T-helper 1 cell treated with Interleukin-12 subunit alpha and Interleukin-12 subunit beta and Interleukin-4 antibody, amounts not matched to agents 30 μg/mL and 1 μg/mL, for 36 hours (primary cell): ENCODE measurements at regions not wholly inside any gene's neighbourhood (a gene's known extent, or its start where the extent isn't known, plus 50 kb on each side); places are given as distances from the start of the nearest gene placed in this dataset.
"Not testable (repeated sequence)": the region's sequence is repeated elsewhere in the genome, so short reads cannot be mapped to it uniquely, and the experiment has no call there.

ENCODE experiments used
- H3K27ac Mint-ChIP-seq: one replicate; pipeline ENCODE4 v1.8.0; 2021; ENCODE audit warnings: mild to moderate bottlenecking, mixed read lengths
- H3K27me3 Mint-ChIP-seq: one replicate; pipeline ENCODE4 v1.8.0; 2021; ENCODE audit warnings: low read depth, mixed read lengths
- H3K36me3 Mint-ChIP-seq: one replicate; pipeline ENCODE4 v1.8.0; 2021; ENCODE audit warnings: low read depth, mixed read lengths
- H3K4me1 Mint-ChIP-seq: one replicate; pipeline ENCODE4 v1.8.0; 2021; ENCODE audit warnings: low read depth, mixed read lengths
- H3K4me3 Mint-ChIP-seq: one replicate; pipeline ENCODE4 v1.8.0; 2021; ENCODE audit warnings: mild to moderate bottlenecking, moderate library complexity, mixed read lengths
- H3K9me3 Mint-ChIP-seq: one replicate; pipeline ENCODE4 v1.8.0; 2021; ENCODE audit warnings: mixed read lengths

DNA sequence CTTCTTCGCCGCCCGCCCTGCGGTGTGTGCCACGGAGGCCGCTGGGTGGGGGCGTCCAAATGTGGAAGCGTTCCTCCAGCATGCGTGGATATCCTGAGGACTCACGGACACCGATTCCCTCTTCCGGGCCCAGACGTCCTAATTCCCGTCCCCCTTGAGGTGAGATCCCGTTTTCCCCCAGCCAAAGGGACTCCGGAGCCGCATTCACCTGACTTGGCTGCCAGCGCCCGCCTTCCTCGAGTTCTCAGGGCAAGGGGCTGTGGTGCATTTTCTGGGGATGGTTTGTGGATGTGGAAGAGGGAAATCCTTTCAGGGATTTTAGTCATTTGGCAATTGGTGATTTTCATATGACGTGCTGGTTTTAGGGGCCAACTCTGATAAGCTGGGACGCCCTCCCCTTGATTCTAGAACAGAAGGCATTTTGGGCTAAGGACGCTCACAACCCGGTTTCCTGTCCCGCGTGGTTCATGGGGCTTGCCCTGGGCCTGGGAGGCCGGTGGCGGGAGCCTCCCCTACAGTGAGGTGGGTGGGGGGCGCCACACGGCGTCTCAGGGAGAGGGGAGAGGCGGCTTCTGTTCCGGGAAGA is 165.4 kb downstream of the ACTR3B start:
- Mint-ChIP-seq H3K27ac (no peak overlapping the region), H3K4me3 (no peak overlapping the region), H3K9me3 (peaks cover 9% of the 10 kb centered on the region), H3K4me1 (no peaks in the 10 kb centered on the region), H3K36me3 (no peaks in the 10 kb centered on the region), H3K27me3 (peaks cover 31% of the 10 kb centered on the region)

DNA sequence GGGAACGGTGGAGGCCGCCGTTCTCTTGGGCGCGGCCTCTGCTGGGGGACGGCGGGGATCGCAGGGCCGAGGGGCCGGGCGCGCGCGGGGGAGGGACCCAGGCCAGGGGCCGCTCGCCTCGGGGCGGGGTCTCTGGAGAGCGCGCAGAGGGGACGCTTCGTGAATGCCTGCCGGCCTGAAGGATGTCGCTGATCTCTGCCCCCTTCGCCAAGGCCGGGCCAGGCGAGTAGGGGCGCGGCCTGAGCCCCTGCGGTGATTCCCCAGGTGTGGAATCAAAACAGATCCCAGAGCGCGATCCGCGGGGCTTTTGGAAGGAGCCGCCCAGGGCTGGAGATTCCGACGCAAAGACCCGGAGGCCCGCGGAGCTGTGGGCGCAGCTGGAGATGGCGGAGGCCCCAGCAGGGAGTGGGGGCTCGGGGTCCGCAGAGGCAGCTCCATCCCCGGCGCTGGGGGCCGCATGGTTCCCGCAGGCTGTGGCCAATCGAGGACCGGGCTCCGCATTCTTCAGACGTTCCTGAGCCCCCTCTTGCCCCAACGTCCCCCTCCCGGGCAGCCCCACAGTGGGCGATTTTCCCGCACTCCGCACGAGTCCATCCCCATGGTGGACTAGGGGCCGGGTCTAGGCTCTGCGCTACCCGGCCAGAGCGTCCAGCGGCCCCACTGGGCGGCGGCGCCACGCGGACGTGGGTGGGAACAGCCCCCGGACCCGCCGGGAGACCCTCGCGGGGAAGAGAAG is 166.0 kb downstream of the ACTR3B start:
- Mint-ChIP-seq H3K27me3 (peaks cover 31% of the 10 kb centered on the region), H3K27ac (no peak overlapping the region), H3K4me1 (no peaks in the 10 kb centered on the region), H3K9me3 (peaks cover 2% of the 10 kb centered on the region), H3K4me3 (no peak overlapping the region), H3K36me3 (no peaks in the 10 kb centered on the region)

DNA sequence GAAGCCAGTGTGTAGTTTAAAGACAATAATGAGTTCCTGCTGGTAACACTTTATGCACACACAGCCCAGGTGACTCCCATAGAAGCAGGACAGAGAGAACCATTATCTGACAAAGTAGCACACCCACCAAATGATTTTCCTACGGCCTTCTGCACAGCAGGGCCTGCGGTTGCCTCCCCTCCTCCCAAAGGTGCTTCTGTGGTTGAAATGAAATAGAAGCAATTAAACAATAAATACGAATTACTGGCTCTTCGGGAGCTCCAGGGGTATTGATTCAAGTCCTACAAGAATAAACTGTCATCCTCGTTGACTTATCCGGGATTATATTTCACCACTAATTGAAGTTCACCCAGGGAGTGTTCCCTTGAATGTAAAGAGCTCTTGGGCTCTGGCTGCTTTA is 172.1 kb downstream of the ACTR3B start:
- Mint-ChIP-seq H3K27me3 (no peaks in the 10 kb centered on the region), H3K9me3 (no peaks in the 10 kb centered on the region), H3K36me3 (no peaks in the 10 kb centered on the region), H3K4me3 (no peak overlapping the region), H3K4me1 (no peaks in the 10 kb centered on the region), H3K27ac (no peak overlapping the region)

DNA sequence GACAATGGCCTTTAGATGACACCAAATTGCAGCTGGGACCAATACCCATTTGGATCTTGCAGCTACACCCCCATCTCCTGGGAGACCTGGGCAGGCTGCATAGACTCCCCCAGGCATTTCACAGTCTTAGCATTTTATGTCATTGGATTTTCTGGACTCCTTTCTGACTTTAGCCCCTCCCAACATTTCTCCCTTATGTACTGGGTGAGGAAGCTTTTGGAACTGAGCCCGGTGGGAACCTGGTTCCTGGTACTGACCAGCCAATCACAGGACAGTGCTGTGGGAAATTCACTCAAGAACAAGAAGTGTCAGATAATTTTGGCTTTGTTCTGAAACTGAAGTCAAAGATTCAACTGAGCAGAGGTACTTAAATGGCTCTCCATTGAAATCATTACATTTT is 177.7 kb downstream of the ACTR3B start:
- H3K27me3 Mint-ChIP-seq, result no peaks in the 10 kb centered on the region
- H3K27ac Mint-ChIP-seq, result no peak overlapping the region
- H3K36me3 Mint-ChIP-seq, result no peaks in the 10 kb centered on the region
- H3K4me3 Mint-ChIP-seq, result no peak overlapping the region
- no peaks in the 10 kb centered on the region for H3K4me1 Mint-ChIP-seq
- no peaks in the 10 kb centered on the region for H3K9me3 Mint-ChIP-seq

DNA sequence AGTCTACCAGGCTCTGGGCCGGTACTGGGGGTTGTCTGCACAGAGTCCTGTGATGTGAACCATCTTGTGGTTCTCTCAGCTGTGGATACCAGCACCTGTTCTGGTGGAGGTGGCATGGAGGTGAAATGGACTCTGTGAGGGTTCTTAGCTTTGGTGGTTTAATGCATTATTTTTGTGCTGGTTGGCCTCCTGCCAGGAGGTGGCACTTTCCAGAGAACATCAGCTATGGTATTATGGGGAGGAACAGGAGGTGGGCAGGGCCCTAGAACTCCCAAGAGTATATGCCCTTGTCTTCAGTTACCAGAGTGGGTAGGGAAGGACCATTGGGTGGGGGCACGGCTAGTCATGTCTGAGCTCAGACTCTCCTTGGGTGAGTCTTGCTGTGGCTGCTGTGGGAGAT is 187.1 kb downstream of the ACTR3B start:
- H3K4me3 Mint-ChIP-seq, H3K9me3 Mint-ChIP-seq, H3K27me3 Mint-ChIP-seq, H3K36me3 Mint-ChIP-seq, H3K4me1 Mint-ChIP-seq, H3K27ac Mint-ChIP-seq: not testable (repeated sequence)

DNA sequence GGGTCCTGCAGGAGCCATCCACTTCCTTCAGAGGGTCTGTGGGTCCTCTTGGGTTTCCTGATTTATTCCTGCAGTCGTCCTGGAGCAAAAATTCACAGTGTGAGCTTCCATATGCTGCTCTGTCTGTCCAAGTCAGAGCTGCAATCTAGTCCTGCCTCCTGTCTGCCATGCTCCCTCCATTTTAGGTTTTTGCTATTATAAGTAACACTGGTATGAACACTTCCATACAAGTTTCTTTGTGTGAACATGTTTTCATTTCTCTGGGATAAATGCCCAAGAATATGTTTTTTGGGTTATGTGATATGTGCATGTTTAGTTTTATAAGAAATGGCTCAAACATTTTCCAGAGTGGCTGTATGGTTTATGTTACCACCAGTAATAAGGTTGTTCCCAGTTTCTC is 188.1 kb downstream of the ACTR3B start:
- H3K4me3 Mint-ChIP-seq, result no peak overlapping the region
- peaks cover 6% of the 10 kb centered on the region for H3K4me1 Mint-ChIP-seq
- no peaks in the 10 kb centered on the region for H3K27me3 Mint-ChIP-seq
- H3K27ac Mint-ChIP-seq, result no peak overlapping the region
- H3K36me3 Mint-ChIP-seq, result no peaks in the 10 kb centered on the region
- H3K9me3 Mint-ChIP-seq, result peaks cover 8% of the 10 kb centered on the region

GRCh38 chr7:152949253-152949652 is 189.7 kb downstream of the ACTR3B start:
- peaks cover 7% of the 10 kb centered on the region for H3K9me3 Mint-ChIP-seq
- no peak overlapping the region for H3K27ac Mint-ChIP-seq
- no peaks in the 10 kb centered on the region for H3K27me3 Mint-ChIP-seq
- no peaks in the 10 kb centered on the region for H3K36me3 Mint-ChIP-seq
- peaks cover 1% of the 10 kb centered on the region for H3K4me1 Mint-ChIP-seq
- no peak overlapping the region for H3K4me3 Mint-ChIP-seq

DNA sequence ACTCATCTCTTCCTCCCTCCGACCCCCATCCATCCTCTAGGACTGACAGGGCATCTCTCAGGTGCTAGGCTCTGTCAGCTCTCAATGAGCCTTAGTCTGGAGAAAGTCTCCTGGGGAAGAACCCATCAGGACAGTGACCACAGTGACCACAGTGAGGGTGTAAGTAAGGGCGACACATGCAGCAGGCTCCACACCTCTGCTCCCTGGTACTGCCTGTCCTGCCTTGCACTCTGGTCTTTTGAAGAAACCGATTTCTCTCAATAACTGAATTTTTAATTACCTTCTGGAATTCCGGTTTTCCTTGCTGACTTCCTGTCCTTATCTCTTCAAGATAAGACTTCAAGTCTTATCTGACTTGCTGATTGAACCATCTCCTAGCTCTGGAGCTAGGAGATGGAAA is 190.2 kb downstream of the ACTR3B start:
- Mint-ChIP-seq H3K27me3 (no peaks in the 10 kb centered on the region), H3K4me3 (no peak overlapping the region), H3K27ac (no peak overlapping the region), H3K36me3 (no peaks in the 10 kb centered on the region), H3K4me1 (no peaks in the 10 kb centered on the region), H3K9me3 (peaks cover 5% of the 10 kb centered on the region)

DNA sequence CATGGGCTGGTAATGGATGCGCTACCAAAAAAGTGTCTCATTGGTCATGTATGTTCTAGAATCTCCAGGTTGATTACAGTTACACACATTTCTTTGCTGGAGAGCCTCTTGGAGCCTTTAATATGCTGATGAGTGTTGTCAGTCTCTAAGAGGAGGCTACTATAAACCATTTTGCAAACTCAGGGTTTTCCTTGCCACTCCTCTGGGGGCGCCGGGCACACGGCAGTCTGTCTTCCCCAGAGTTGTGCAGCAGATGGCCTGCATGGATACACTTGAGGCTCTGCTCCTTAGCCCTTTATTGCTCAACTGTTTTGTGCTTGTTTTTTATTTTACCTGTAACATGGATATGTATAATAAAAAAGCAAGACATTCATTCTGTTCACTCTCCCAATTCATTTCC is 196.5 kb downstream of the ACTR3B start:
- Mint-ChIP-seq H3K9me3 (peaks cover 4% of the 10 kb centered on the region), H3K4me1 (no peaks in the 10 kb centered on the region), H3K4me3 (no peak overlapping the region), H3K27me3 (no peaks in the 10 kb centered on the region), H3K27ac (no peak overlapping the region), H3K36me3 (no peaks in the 10 kb centered on the region)

DNA sequence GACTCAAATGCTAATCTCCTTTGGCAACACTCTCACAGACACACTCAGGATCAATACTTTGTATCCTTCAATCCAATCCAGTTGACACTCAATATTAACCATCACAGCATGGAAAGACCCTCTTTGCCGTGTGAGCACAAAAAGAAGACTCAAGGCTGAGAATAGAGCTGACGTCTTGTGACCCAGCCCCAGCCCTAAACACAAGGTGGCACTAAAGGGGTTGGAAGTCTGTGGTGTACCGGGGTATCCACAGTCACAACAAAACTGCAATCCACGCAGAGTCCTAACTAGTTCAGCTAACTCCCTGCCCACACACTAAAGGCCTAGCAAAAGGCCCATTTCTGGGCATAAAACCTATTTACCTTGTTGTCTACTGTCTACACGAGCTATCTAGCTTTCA is 200.1 kb downstream of the ACTR3B start:
- H3K27me3 Mint-ChIP-seq, result no peaks in the 10 kb centered on the region
- H3K36me3 Mint-ChIP-seq, result no peaks in the 10 kb centered on the region
- H3K4me1 Mint-ChIP-seq, result no peaks in the 10 kb centered on the region
- no peak overlapping the region for H3K27ac Mint-ChIP-seq
- H3K9me3 Mint-ChIP-seq, result peaks cover 4% of the 10 kb centered on the region
- no peak overlapping the region for H3K4me3 Mint-ChIP-seq

- not testable (repeated sequence) for H3K4me1 Mint-ChIP-seq, H3K36me3 Mint-ChIP-seq, H3K4me3 Mint-ChIP-seq, H3K27me3 Mint-ChIP-seq, H3K27ac Mint-ChIP-seq, H3K9me3 Mint-ChIP-seq
Measured at GRCh38 chr7:152961796-152962195, 202.2 kb downstream of the ACTR3B start.

DNA sequence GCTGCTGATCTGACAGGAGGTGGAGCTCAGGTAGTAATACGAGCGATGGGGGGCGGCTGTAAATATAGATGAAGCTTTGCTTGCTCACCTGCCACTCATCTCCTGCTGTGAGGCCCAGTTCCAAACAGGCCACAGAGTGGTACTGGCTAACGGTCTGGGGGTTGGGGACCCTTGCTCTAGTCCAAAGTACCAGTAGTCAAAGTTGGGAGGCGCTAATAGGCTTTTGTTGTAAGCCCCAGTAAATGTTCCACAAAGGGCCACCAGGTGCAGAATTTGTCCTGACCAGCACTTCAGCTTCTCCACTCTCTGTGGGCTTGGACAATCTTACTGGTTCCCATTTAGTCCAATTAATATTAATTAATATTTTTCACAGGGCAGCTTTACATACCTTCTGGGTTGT is 206.6 kb downstream of the ACTR3B start:
- H3K27me3 Mint-ChIP-seq, result no peaks in the 10 kb centered on the region
- H3K36me3 Mint-ChIP-seq, result no peaks in the 10 kb centered on the region
- H3K4me1 Mint-ChIP-seq, result no peaks in the 10 kb centered on the region
- H3K9me3 Mint-ChIP-seq, result no peaks in the 10 kb centered on the region
- no peak overlapping the region for H3K4me3 Mint-ChIP-seq
- H3K27ac Mint-ChIP-seq, result no peak overlapping the region

DNA sequence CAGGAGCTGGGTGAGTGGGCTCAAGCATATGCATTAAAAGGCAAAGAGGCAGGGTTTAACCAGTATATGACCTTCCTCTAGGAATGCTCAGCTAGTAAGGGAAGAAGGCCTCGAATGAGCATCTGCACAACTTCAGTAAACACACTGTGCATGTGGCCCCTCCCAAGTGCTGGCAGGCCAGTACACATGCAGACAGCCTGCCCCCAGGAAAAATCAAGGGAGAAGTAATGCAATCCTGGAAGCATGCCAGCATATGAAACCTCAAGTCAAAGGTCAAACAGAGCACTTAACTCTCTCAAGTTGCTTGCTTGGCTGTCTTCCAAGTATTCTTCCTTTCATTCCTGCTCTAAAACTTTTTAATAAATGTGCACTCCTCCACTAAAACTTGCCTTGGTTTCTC is 208.4 kb downstream of the ACTR3B start:
- H3K4me3 Mint-ChIP-seq, result no peak overlapping the region
- H3K4me1 Mint-ChIP-seq, result no peaks in the 10 kb centered on the region
- no peaks in the 10 kb centered on the region for H3K27me3 Mint-ChIP-seq
- no peaks in the 10 kb centered on the region for H3K9me3 Mint-ChIP-seq
- no peaks in the 10 kb centered on the region for H3K36me3 Mint-ChIP-seq
- H3K27ac Mint-ChIP-seq, result no peak overlapping the region

DNA sequence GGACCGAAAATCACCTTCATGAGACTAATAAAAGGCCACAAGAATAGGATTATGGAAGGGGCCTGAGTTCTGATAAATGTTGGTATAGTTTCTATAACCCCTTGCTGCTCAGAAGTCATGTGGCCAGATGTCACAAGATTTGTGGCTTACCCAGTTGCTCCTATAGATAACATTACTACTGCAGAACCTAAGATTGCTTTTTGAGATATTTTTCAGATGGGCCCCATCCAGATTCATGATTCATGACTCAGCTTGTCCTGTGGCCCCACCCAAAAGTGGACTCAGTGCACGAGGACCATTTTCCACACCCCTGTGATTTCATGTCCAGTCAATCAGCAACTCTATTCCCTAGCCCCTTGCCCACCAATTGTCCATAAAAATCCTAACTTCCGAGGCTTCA is 209.0 kb downstream of the ACTR3B start:
- H3K4me3 Mint-ChIP-seq, result no peak overlapping the region
- H3K4me1 Mint-ChIP-seq, result no peaks in the 10 kb centered on the region
- H3K27me3 Mint-ChIP-seq, result no peaks in the 10 kb centered on the region
- H3K27ac Mint-ChIP-seq, result no peak overlapping the region
- H3K9me3 Mint-ChIP-seq, result no peaks in the 10 kb centered on the region
- no peaks in the 10 kb centered on the region for H3K36me3 Mint-ChIP-seq

DNA sequence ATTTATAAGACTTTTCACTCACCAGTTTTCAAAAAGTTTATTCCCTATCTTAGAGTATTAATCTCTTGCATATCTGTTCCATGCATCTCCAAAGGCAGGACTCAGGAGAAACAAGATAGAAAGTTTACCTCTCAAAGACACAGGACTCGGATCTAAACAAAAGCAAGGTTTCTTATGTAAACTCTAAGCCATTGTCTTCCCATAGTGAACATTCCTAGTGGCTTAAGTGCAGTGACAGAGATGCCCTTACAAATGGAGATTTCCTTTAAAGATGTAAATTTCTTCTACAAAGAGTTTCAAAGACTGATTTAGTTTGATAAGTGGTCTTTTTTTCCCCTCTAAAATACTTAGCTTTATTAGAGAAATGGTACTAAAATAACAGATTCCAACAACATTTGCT is 209.8 kb downstream of the ACTR3B start:
- Mint-ChIP-seq H3K4me1 (no peaks in the 10 kb centered on the region), H3K36me3 (no peaks in the 10 kb centered on the region), H3K27ac (no peak overlapping the region), H3K27me3 (no peaks in the 10 kb centered on the region), H3K9me3 (no peaks in the 10 kb centered on the region), H3K4me3 (no peak overlapping the region)

DNA sequence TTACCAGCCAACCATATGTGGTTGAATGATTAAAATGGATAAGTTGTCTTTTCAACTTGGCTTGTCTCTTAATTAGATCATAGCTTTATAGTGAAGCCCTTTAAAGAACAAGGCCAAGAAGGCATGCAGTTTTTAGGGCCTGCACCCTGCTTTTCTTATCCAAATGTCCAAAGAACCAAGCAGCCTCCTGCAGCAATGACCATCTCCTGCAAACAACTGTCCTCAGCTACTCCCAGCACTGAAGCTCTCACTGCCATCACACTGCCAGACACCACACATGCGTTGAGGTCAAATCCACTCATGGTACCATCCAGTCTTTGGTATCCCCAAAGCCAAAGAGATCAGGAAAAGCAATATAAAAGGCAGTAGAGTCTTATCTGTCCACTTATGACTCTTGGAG is 210.3 kb downstream of the ACTR3B start:
- Mint-ChIP-seq H3K27me3 (no peaks in the 10 kb centered on the region), H3K4me3 (no peak overlapping the region), H3K27ac (no peak overlapping the region), H3K36me3 (no peaks in the 10 kb centered on the region), H3K9me3 (no peaks in the 10 kb centered on the region), H3K4me1 (no peaks in the 10 kb centered on the region)
